ENCODE measurements at regions not wholly inside any gene's neighbourhood (a gene's known extent, or its start where the extent isn't known, plus 50 kb on each side); places are given as distances from the start of the nearest gene placed in this dataset.

DNA sequence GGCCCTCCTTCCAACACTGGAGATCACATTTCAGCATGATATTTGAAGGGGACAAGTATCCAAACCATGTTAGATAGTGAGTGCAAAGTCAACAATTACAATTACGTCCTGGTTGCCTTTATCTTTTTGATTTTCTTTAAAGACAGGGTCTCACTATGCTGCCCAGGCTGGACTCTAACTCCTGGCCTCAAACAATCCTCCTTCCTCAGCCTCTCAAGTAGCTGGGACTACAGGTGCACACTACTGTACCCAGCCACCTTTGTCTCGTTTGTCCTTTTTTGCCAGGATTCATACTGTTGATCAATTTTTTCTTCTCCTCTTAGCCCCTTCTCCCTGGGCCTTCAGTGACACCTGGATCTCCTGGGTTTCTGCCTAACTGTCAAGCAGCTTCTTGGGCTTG lies 240.5 kb upstream of the FANCL start:
- TF ChIP-seq EZH2 (IDR thresholded peaks at IDR 0.05; ENCODE audit: borderline replicate concordance, insufficient read depth, low read depth, low read length, poor library complexity, severe bottlenecking): no peak
- TF ChIP-seq, protein P1, sequence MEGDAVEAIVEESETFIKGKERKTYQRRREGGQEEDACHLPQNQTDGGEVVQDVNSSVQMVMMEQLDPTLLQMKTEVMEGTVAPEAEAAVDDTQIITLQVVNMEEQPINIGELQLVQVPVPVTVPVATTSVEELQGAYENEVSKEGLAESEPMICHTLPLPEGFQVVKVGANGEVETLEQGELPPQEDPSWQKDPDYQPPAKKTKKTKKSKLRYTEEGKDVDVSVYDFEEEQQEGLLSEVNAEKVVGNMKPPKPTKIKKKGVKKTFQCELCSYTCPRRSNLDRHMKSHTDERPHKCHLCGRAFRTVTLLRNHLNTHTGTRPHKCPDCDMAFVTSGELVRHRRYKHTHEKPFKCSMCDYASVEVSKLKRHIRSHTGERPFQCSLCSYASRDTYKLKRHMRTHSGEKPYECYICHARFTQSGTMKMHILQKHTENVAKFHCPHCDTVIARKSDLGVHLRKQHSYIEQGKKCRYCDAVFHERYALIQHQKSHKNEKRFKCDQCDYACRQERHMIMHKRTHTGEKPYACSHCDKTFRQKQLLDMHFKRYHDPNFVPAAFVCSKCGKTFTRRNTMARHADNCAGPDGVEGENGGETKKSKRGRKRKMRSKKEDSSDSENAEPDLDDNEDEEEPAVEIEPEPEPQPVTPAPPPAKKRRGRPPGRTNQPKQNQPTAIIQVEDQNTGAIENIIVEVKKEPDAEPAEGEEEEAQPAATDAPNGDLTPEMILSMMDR (IDR thresholded peaks at IDR 0.05): no peak
